ENCODE measurements at regions not wholly inside any gene's neighbourhood (a gene's known extent, or its start where the extent isn't known, plus 50 kb on each side); places are given as distances from the start of the nearest gene placed in this dataset.

GRCh38 chr15:101544613-101544945 is 55.1 kb upstream of the PCSK6 start:
- Histone ChIP-seq H2BK5ac (ENCODE audit: insufficient read length, low read length) (no peak overlapping the region), H3K14ac (ENCODE audit: insufficient read depth, low read length) (no peak overlapping the region), H3K9ac (ENCODE audit: extremely low read depth, insufficient read length, low read length) (no peak overlapping the region), H3K4me1 (ENCODE audit: insufficient read depth, low read length) (no peaks in the 10 kb centered on the region), H3K23me2 (ENCODE audit: insufficient read length, low read depth, low read length, poor library complexity, severe bottlenecking) (no peaks in the 10 kb centered on the region), H3K18ac (ENCODE audit: insufficient read length, low read depth, low read length) (no peak overlapping the region), H3K23ac (ENCODE audit: insufficient read length, low read depth, low read length) (no peak overlapping the region), H3K4ac (ENCODE audit: low read depth, low read length) (no peak overlapping the region), H3K79me2 (ENCODE audit: insufficient read depth, low read length) (no peaks in the 10 kb centered on the region), H4K20me1 (ENCODE audit: control insufficient read depth, insufficient read depth, insufficient read length) (peaks cover 2% of the 10 kb centered on the region), H2BK15ac (ENCODE audit: low read depth, low read length) (no peak overlapping the region), H3K27me3 (ENCODE audit: insufficient read depth, low read length) (no peaks in the 10 kb centered on the region), H2BK12ac (ENCODE audit: insufficient read length, low read depth, low read length) (no peak overlapping the region), H3K9me3 (ENCODE audit: control insufficient read depth, low read depth, low read length) (no peaks in the 10 kb centered on the region), H4K8ac (replicated peaks; ENCODE audit: insufficient read length, low read depth, low read length) (no peak overlapping the region), H3K79me1 (ENCODE audit: insufficient read depth, low read depth, low read length, poor library complexity, severe bottlenecking) (no peaks in the 10 kb centered on the region), H3K4me2 (ENCODE audit: insufficient read depth, insufficient read length, low read length) (no peak overlapping the region), H4K91ac (ENCODE audit: insufficient read length, low read depth, low read length) (no peak overlapping the region), H2AK5ac (ENCODE audit: insufficient read length, low read length) (no peak overlapping the region), H3T11ph (ENCODE audit: low read length) (no peak overlapping the region), H2BK120ac (ENCODE audit: low read depth, low read length, poor library complexity, severe bottlenecking) (no peak overlapping the region), H2BK20ac (ENCODE audit: low read depth, low read length, poor library complexity, severe bottlenecking) (no peak overlapping the region), H3K56ac (ENCODE audit: insufficient read length, low read depth, low read length) (no peak overlapping the region), H4K5ac (ENCODE audit: insufficient read length, low read depth, low read length) (no peak overlapping the region), H2AFZ (ENCODE audit: low read length) (no peak overlapping the region), H3K27ac (ENCODE audit: insufficient read length, low read depth, low read length) (no peak overlapping the region)
- H3K27me3 Mint-ChIP-seq (ENCODE audit: low read depth): peaks cover 16% of the 10 kb centered on the region
- no peak for DNase-seq
- no peak overlapping the region; a peak in 1 of 7 replicates for H3K27ac Mint-ChIP-seq
- no peaks in the 10 kb centered on the region for H3K36me3 Mint-ChIP-seq (ENCODE audit: insufficient read depth in 1 of 3, low read depth in 3 of 3)
- peaks cover 4 to 9% of the 10 kb centered on the region in 2 experiments; a peak in 3 of 5 replicates for H3K9me3 Mint-ChIP-seq
- WGBS (ENCODE audit: extremely low coverage, insufficient read length, low lambda C conversion rate): no CpG with 5 or more reads among the region's 2 CpGs
- H3K4me3 Mint-ChIP-seq: no peak overlapping the region
- TF ChIP-seq, protein P1, sequence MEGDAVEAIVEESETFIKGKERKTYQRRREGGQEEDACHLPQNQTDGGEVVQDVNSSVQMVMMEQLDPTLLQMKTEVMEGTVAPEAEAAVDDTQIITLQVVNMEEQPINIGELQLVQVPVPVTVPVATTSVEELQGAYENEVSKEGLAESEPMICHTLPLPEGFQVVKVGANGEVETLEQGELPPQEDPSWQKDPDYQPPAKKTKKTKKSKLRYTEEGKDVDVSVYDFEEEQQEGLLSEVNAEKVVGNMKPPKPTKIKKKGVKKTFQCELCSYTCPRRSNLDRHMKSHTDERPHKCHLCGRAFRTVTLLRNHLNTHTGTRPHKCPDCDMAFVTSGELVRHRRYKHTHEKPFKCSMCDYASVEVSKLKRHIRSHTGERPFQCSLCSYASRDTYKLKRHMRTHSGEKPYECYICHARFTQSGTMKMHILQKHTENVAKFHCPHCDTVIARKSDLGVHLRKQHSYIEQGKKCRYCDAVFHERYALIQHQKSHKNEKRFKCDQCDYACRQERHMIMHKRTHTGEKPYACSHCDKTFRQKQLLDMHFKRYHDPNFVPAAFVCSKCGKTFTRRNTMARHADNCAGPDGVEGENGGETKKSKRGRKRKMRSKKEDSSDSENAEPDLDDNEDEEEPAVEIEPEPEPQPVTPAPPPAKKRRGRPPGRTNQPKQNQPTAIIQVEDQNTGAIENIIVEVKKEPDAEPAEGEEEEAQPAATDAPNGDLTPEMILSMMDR (conservative IDR thresholded peaks at IDR 0.05): no peak
- 0 out of 4 replicates have a peak, but pooled peaks cover 0 to 2% of the 10 kb centered on the region in 2 experiments for H3K4me1 Mint-ChIP-seq

All from H9 (cell line).